ENCODE measurements at regions not wholly inside any gene's neighbourhood (a gene's known extent, or its start where the extent isn't known, plus 50 kb on each side); places are given as distances from the start of the nearest gene placed in this dataset.
"Not testable (repeated sequence)": the region's sequence is repeated elsewhere in the genome, so short reads cannot be mapped to it uniquely, and the experiment has no call there.

DNA sequence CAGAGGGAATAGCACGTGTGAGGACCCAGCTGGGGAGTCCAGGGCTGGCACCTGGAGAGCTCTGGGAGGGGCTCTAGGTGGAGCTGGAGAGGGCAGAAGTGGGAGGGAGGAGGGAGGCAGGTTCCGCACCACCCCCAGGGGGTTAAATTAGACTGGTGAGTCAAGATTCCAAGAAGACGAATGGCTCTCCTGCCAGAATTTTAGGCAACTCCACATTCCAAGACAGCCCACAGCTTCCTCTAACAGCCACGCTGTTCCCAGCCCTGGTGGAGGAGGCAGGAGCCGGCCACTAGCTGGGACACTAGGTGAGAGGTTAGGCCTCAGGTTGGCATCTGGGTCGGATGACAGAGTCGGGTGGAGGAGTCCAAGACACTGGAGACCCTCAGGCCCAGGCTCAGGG, 60.2 kb downstream of the TFAP2C start:
- peak; percentile 83 for DNase-seq (ENCODE audit: low spot score)

DNA sequence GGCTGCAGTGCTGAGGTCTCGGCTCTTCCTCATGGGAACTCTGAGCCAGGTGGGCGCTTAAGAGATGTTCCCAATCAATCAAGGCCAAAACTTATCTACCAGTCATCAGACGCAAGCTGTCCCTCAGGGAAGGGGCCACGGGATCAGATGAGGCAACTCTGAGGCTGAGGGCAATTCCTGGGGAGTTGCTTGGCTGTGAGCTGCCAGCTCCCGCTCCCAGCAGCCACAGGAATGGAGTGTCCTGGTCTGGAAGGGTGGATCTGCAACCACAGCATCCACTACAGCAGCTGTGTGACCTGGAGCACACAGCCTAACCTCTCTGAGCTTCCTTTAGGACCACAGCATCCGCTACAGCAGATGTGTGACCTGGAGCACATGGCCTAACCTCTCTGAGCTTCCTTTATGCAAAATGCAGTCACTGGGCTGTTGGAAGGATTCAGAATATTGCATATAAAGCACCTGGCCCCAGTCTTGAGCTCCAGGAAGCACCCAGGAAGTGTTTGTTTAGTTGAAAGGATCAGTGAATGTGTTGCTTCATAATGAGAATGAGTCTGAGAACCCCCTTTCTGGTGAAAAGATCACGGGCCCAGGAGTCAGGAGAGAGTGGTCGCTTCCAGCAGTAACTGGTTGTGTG, 60.9 kb downstream of the TFAP2C start:
- DNase-seq (ENCODE audit: low spot score): peak; percentile 56

DNA sequence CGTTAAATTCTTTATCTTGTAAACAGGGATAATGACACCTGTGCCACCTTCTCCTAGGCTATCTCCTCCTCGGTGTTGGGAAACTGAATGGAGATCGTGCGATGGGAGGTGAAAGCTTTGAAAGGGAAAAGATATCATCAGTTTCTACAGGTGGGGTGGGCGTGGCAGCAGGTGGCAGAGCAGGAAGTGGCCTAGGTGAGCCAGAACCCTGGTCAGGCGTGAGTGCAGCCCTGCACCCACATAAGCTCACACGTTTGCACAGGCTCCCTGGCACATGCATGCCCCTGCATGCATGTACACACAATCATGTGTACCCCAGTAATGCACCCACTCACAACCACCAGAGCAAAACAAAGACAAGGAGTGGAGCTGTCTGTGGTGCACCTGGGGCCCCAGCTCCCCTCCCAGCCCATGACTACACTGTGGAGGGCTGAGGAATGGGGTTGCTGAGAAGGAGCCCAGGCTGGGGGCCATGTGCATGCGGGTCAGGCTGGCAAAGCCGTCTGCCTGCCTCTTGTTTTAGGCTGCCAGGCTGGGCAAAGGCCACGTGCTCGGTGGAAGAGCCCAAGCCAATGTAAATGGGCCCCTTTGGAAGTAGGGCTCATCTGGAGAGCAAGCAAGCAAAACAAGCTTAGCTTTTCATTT, 61.5 kb downstream of the TFAP2C start:
- no peak for DNase-seq (ENCODE audit: low spot score)

DNA sequence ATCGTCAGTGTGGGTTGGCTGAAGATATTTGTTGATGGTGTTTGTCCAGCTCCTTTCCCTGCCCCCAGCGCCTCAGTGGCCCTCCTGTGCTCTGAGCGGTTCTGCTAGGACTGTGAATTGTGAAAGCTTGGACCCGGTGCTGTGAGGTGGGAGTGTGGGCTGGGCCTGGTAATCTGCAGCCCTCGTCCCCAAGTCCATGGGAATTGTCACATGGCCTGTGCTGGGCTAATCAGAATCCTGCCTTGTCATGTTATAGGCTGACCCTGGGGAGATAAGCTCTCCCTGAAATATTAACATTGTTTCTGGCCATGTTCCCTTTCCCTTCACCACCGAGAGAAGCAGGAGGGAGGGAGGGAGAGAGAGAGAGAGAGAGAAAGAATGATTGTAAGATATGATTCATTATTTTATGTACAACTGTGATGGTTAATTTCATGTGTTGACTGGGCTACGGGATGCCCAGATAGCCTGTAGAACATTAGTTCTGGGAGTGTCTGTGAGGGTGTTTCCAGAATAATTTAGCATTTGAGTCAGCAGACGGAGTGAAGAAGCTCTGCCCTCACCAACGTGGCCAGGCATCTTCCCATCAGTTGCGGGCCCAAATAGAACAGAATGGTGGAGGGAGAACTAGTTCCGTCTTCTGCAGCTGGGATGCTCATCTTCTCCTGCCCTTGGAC, 62.4 kb downstream of the TFAP2C start:
- no peak for DNase-seq (ENCODE audit: low spot score)

DNA sequence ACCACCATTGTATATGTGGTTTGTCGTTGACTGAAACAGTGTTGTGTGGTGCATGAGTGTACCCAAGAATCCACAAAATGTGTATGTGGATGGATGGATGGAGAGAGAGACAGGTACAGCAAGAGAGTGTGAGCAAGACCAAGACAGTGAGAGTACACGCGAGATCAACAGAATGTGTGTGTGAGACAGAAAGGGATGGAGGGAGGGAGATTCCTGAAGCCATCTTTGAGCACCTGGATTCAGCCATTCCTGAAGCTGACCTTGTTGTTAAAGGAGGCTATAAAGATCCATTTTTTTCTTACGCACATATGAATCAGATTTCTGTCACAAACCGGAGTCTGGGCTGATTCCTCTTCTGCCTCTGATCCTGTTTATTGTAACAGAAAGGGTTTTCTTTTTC, 64.1 kb downstream of the TFAP2C start:
- DNase-seq (ENCODE audit: low spot score): no peak

DNA sequence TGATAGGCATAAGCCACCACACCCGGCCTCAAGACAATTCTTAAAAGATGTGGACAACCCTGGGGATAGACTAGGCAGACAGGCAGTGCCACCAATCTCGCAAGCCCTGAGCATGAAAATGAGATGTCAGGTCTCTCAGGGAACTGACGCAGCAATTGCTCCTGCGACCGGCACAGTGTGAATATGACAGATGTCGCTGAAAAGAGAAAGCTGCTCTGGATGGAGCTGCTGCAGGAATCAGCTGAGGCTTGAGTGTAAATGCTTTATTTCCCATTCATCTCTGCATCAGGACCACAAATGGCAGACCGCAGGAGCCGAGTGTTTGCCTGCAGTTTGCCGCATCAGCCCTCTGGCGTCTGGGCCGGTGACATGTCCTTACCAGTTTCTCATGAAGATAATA, 68.4 kb downstream of the TFAP2C start:
- DNase-seq (ENCODE audit: low spot score): no peak

DNA sequence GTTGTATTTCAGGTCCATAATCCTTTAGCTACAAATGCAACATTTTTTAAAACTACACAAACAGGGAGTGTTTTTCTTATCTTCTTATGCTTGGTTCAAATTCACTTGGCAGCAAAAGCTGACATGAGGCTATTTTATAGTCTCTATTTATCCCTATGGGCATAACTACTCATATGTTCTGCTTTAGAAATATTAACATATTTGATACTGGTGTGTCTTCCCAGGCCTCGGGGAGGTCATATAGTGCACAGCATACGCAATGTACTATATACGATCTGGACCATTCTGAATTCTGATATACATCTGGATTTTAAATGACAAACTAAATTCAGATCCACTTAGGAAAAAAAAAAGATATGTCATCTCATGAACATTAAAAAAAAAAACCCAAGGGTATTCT, 69.2 kb downstream of the TFAP2C start:
- no peak for DNase-seq (ENCODE audit: low spot score)

DNA sequence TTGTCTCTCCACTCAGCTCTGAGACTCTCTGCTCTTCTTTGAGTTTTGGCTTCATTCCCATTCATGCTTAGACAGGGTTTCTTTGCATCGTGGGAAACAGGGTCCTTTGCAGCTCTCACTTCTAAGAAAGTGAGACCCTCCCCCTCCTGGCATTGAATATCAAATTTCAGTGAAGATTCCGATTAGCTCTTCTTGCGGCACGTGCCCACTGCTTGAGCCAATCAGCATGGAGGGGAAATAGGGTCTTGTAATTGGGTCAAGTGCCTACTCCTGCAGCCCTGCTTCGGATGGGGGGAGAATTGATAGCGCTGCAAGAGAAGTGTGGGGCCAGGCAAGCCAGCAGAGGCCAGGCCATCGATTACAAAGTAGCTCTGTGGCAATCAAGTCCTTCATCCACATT, 69.6 kb downstream of the TFAP2C start:
- DNase-seq (ENCODE audit: low spot score): no peak

DNA sequence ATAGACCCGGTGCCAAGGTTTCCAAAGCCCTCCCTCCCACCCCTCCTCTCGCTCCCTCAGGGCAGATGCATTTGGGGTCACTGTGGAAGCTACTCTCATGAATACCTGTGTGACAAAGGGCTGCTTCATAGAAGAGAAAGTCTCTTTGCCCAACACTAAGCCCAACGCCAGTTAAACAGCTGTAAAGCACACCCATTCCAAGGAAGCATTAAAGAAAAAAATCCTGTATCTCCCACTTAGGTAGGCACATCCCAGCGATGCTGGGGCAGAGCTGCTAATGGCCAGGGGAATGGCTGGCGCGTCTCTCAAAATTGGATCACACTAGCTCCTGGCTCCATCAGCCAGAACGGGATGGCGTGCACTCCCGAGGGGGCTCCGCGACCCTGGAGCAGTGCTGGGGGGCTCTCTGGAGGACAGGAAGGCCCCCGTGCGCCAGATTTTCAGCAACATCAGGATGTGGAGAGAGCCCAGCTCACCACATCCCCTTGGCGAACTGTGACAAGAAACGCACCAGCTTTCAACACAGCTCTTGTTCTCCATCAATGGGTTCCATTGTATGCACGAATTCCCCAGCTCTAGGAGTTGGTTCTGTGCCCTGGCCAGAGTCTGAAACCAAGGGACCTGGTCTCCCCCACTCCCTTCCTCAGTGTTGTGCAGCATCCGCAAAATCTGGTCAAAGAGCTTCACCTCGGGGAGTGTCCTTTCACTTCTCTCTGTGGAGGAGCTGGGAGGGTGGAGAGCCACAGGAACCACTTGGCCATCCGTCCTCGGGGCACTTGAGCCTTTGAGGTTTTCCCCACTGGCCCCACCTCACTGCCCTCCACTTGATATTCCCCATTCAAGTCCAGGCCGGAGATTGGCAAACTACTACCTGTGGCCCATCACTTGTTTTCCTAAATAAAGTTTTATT, 74.1 kb downstream of the TFAP2C start:
- DNase-seq (ENCODE audit: low spot score): no peak

DNA sequence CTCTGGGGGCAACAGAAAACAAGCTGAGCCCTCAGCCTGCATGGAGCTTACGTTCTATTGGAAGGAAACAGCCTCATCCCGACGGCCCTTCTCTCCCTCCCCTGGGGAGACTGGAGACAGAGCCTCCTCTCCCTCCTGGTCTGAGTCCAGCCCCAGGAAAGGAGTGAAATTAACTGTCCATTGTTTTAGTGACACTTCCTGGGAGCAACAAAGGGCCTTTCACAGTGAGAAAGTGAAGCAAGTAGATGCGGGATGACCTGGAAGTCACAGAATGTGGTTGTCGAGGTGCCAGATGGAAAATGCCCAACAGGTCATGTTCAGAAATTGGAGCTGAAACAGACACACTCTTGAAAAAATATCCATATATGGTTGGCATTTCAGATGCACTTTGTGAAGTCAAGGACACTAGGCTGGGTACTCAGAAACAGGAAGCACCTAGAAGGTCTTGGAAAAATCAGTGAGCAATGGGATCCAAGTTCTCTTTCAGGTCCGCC, 77.8 kb downstream of the TFAP2C start:
- DNase-seq (ENCODE audit: low spot score): peak; percentile 23

DNA sequence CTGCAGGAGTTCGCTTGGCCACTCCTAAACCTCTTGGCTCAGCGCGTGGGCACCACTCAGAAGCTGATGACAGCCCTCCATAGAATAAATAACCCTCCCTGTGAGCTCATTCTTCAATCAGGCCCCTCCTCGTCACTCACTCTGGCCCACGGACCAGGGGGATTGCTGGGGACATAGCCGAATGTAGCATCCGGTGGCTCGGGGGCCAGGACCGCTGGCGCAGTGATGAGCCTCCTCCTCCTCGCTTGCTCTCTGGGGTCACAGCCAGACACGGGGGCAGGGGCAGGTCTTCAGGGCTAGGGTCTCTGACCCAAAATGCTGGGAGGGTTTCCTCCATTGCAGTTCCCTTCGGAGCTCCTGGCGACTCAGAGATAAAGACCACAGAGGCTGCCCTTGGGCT, 79.9 kb downstream of the TFAP2C start:
- DNase-seq (ENCODE audit: low spot score): no peak

DNA sequence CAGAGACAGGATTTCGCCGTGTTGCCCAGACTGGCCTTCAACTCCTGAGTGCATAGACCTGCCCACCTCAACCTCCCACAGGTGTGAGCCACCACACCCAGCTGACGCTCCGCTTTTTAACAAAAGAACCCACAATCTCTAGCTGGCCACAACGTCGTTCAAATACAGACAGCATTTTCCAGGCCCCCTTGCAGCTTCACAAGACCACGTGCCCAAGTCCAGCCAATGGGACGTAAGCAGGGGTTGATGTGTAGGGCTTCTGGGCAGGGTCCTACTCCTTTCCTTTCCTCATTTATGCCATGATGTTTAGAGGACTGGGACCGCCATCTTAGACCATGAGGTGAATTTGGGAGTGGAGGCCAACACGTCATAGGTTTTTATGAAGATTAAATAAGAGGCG, 81.0 kb downstream of the TFAP2C start:
- no peak for DNase-seq (ENCODE audit: low spot score)

DNA sequence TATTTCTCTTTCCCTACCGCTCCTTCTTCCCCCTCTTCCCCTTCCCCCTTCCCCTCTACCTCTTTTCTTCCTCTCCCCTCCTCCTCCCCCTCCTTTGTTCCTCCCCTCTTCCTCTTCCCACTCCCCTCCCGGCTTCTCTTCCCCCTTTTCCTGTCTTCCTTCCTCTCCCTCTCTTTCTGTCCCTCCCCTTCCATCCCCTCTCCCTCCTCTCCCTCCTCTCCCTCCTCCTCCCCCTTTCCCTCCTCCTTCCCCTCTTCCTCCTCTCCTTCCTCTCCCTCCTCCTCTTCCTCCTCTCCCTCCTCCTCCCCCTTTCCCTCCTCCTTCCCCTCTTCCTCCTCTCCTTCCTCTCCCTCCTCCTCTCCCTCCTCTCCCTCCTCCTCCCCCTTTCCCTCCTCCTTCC, 81.5 kb downstream of the TFAP2C start:
- DNase-seq (ENCODE audit: low spot score): not testable (repeated sequence)

DNA sequence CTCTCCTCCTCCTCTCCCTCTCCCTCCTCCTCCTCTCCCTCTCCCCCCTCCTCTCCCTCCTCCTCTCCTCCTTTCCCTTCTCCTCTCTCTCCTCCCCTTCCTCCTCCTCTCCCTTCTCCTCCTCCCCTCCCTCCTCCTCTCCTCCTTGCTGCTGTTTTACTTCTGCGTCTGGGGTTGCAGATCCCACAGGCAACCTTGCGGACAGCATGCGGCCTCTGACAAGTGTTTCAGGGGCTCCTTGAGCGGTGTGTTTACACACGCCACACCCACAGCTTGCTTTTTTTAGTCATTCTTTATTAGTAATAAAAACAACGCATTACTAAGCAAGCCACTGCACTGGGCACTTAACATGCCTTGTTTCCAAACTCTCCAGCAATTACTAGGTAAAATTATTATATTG, 81.9 kb downstream of the TFAP2C start:
- peak; percentile 63 for DNase-seq (ENCODE audit: low spot score)

DNA sequence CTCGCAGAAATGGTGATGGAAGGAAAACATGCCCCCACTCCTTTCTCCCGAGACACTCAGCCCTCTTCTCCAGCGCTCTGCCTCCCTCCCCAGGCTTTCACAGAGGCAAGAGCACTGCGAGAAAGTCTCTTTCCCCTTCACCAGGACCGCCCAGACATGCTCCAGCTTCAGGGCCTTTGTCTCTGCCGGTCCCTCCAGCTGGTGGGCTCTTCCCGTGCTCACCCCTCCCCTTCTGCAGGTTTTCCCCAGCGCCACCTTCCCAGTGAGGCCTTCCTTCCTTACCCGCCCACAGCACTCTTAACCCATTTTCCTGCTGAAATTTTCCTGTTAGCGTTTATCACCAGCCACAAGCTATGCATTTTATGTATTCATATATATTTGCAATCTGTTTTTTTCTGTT, 86.2 kb downstream of the TFAP2C start:
- DNase-seq (ENCODE audit: low spot score): no peak

DNA sequence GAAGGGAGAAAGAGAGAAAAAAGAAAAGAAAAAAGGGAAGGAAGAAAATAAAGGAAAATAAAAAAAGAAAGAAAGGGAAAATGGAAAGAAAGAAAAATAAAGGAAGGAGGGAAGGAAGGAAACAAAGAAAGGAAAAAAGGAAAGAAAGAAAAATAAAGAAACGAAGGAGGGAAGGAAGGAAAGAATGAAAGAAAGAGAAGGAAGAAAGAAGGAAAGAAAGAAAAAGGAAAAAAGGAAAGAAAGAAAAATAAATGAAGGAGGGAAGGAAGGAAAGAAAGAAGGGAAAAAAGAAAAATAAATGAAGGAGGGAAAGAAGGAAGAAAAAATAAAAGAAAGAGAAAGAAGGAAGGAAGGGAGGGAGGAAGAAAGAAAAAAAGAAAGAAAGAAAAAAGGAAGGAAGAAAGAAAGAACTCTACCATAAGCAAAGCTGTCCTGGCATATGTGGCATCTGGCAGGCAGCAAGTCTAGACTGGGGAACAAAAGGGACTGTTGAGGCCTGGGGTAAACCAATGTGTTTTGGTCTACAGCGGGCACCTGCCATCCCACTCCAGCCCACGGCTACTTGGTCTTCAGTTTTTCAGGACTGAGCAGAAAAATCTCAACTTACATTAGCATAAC, 86.9 kb downstream of the TFAP2C start:
- no peak for DNase-seq (ENCODE audit: low spot score)

DNA sequence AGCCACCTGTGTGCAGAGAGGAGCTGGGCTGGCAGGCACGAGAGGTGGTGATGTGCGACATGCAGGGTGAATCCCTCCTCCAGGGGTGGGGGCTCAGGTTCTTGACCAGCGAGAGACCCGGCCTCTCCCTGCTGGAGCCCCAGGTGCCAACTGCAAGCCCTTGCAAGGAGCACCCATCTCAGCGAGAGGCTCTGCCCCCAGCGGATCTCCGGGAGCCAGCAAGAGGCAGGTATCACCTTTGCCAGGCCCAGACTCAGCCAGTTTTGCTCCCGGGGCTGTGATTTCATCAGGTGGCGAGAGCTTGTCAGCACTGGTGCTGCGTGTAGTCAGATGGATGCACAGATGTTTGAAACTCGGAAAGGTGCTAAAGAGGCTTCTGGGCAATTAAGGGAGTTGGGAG, 87.7 kb downstream of the TFAP2C start:
- DNase-seq (ENCODE audit: low spot score): no peak

DNA sequence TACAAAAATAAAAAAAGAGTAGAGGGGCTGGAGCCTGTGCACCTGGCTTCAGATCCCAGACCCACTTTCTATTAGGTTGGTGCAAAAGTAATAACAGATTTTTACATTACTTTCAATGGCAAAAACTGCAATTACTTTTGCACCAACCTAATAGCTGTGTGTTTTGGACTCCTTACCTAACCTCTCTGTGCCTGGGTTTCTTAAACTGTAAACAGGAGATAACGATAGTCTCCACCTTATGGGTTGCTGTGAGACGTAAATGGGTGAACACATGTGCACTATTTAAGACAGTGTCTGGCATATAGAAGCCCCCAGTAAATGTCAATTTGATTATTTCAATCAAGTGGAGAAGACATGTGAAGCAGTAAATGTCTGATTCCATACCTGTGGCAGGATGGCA, 89.7 kb downstream of the TFAP2C start:
- DNase-seq (ENCODE audit: low spot score): no peak

DNA sequence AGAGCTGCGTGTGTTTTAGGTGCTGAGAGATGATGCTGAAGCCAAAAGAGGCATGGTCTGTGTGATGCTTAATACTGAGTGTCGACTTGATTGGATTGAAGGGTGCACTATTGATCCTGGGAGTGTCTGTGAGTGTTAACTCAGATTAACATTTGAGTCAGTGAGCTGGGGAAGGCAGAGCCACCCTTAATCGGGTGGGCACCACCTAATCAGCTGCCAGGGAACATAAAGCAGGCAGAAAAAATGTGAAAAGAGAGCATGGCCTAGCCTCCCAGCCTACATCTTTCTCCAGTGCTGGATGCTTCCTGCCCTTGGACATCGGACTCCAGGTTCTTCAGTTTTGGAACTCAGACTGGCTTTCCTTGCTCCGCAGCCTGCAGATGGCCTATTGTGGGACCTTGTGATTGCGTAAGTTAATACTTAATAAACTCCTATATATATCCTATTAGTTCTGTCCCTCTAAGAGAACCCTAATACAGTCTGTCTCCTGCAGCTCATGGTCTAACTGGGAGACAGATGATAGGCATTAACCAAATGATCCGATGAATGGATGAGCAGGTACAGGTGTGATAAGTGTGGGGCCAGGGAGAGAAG, 91.6 kb downstream of the TFAP2C start:
- no peak for DNase-seq (ENCODE audit: low spot score)

DNA sequence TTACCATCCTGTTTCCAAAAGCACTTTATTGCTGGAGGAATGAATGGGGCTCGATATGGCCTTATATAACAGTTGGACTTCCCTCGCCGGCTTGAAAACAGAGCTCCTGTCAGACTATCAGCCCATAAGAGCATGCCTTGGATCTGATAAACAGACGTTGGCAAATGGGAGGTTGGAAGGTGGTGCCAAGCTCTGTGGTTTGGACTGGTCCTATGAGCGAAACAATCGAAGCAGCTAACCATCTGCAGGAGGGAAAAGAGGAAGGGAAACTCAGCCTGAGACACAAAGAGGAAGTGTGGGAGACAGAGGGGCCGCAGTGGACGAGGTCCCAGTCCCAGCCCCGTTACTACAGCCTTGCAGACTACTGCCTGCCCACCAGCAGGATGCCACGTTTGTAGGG, 92.9 kb downstream of the TFAP2C start:
- DNase-seq (ENCODE audit: low spot score): no peak

DNA sequence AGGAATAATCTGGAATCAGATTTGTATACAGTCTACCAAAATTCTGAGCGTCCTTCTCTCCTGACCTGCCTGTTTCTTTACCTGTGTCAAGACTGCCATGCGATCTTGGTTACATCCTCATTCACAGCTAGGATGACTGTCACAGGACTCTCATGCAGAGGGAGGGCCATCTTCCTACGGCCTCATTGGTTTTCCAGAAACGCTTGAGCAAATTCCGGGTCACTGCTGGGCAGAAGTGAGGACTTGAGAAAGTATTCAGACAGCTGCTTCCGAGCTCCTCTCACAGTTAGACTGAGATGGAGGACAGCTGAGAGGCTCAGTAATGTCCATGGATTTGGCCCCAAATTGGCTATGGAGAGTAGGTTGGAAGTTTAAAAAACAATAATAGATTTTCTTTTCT, 94.2 kb downstream of the TFAP2C start:
- DNase-seq (ENCODE audit: low spot score): no peak
